WI38 (cell line): ENCODE measurements at regions not wholly inside any gene's neighbourhood (a gene's known extent, or its start where the extent isn't known, plus 50 kb on each side); places are given as distances from the start of the nearest gene placed in this dataset.

Experiments
- H3K4me3 ChIP-seq: 2 replicates; pipeline ENCODE4 v1.5.1; 2011; ENCODE audit warnings: low read depth, mild to moderate bottlenecking, control low read depth, low read length
- TF ChIP-seq, protein P1 (sequence below): IDR thresholded peaks from 2 replicates; pipeline ENCODE4 v1.5.1; 2012; ENCODE audit warnings: low read depth, mild to moderate bottlenecking, control low read depth, low read length

DNA sequence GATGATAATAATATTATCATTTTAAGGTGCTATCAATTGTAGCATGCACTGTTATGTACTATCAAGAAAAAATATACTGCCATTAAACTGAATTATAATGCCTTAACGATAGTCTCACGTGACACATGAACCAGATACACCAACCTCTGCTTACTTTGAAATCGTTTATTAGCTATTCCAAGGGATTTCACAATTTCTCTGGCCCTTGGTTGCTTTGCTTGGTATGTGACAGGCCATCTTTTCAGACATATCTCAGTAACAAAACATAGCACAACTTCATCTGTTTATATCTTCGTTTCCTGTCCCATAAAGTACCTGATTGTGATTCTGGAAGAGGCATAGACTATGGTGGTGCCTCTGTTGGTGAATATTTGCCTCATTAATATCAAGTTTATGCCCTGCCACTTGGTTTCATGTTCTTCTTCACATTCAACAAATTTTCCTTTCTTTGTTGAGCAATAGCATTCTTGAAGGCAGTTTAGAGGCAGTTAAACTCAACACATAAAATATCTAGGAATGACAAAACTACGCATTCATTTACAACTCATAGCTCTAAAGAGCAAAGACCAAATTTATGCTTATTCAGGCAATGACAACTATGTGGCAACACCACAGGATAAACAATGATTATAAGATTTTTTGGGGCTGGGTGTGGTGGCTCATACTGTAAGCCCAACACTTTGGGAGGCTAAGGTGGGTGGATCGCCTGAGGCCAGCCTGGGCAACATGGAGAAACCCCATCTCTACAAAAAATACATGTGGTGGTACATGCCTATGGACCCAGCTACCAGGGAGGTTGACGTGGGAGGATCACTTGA is 84.3 kb downstream of the MCFD2 start:
- TF ChIP-seq, protein P1, sequence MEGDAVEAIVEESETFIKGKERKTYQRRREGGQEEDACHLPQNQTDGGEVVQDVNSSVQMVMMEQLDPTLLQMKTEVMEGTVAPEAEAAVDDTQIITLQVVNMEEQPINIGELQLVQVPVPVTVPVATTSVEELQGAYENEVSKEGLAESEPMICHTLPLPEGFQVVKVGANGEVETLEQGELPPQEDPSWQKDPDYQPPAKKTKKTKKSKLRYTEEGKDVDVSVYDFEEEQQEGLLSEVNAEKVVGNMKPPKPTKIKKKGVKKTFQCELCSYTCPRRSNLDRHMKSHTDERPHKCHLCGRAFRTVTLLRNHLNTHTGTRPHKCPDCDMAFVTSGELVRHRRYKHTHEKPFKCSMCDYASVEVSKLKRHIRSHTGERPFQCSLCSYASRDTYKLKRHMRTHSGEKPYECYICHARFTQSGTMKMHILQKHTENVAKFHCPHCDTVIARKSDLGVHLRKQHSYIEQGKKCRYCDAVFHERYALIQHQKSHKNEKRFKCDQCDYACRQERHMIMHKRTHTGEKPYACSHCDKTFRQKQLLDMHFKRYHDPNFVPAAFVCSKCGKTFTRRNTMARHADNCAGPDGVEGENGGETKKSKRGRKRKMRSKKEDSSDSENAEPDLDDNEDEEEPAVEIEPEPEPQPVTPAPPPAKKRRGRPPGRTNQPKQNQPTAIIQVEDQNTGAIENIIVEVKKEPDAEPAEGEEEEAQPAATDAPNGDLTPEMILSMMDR, result no peak
- H3K4me3 ChIP-seq, result no peak overlapping the region

DNA sequence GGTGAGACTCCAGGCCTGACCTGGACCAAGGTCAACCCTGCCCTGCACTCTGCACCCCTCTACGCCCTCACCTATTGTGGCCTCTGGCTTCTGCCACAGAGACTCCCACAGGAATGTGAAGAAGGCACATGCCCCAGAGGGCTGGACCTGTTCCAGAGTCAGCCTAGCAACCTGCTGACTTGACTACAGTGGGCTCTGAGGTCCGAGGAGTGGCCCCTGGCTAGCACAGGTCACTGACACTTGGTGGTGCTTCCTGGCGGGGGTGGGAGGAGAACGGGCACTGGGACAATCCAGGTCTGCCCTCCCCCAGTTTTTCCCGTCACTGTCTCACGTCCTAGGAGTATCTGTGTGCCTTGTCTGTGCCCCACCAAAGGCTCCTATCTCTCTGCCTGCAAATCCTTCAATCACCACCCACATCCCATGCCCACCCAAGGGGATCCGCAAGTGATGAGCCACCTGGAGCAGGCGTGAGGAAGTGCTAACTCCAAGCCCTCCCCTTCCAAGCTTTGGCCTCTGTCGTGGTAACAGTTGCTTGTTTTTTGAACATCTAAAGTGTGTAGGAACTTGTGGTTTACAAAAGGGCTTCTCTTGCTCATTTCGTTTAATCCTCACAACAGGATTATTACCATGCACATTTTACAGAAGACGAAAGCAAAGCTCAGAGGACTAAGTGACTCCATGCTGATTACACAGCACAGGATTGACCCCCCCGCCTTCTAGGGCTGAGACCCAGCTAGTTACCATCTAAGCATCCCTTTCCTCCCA is 86.2 kb downstream of the MCFD2 start:
- TF ChIP-seq, protein P1, result no peak
- no peak overlapping the region for H3K4me3 ChIP-seq

DNA sequence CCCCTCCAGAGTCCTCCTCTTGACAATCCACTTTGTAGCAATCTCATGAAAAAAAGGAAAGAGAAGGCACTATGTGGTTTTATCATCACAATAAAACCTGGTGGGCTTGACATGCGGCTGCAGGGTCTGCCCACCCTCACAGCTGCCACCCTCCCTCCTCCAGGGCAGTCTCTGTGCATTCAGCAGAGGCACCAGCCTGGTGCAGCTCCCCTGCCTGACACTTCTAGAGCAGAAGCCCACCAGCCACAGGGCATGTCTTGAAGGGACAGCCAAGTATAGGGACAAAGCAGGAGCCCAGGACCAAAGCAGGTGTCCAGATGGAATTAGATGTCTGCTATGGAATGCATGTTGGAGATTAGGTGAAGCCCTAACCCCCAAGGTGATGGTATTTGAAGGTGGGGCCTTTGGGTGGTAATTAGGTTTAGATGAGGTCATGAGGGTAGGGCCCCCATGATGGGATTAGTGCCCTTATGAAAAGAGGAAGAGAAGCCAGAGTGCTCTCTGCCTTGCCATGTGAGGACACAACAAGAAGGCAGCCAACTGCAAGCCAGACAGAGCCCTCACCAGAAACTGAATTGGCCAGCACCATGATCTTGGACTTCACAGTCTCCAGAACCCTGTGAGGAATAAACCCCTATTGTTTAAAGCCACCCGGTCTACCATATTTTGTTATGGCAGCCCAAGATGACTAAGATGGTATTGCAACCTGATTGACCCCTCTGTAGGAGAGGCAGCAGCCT is 86.9 kb downstream of the MCFD2 start:
- no peak overlapping the region for H3K4me3 ChIP-seq
- TF ChIP-seq, protein P1, result no peak

DNA sequence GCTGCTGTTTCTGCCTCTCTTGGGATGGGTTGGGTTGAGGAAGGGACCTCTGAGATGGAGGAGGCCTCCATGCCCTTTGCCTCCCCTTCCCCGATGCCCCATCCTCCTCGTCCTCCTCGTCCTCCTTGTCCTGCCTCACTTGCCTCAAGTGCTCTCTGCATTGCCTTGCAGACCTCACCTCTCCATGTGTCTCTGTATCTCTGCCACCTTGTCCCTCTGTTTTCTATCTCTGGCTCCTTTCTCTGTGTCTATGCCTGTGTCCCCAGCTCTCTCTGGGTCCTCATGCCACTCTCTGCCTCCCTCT is 87.5 kb downstream of the MCFD2 start:
- TF ChIP-seq, protein P1, result no peak
- H3K4me3 ChIP-seq, result no peak overlapping the region

DNA sequence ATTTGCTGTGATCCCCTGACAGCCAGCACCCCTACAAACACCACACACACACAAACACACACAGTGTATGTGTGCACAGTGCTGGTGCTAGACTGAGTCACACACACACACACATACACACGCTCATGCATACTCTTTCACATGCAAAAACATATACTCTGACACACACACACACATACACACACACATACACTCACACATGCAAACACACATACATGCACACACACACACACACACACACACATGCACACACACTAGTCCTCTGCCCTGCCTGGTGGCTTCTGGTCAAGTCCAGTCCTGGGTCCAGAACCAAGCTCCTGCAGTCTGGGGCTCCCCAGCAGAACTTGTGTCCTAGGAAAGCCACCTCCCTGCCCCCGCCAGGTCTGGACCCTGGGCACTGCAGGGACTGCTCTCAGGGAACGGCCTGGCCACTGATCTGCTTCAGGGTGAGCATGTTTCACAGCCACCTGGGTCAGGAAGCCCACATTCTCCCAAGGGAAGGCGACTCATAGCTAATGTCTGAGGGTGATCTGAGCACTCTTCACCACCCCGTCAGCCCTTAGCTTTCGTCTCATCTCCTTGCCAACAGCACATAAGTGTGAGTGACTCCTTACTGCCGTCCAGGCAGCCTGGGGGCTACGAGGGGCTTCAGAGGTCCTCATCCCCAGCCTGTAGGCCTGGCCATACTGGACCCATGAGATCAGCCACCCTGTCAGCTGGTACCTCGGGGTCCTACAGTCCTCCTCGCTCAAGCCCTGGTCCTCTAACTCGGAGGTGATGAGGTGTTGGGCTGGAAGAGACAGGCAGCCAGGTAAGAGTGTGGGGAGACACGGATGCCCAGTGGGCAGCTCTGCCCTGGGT is 88.1 kb downstream of the MCFD2 start:
- TF ChIP-seq, protein P1, result no peak
- H3K4me3 ChIP-seq, result no peak overlapping the region

- TF ChIP-seq, protein P1, result no peak
- H3K4me3 ChIP-seq, result no peak overlapping the region
These were observed 88.9 kb downstream of the MCFD2 start for GRCh38 chr2:46826569-46827245.
